ENCODE measurements at regions not wholly inside any gene's neighbourhood (a gene's known extent, or its start where the extent isn't known, plus 50 kb on each side); places are given as distances from the start of the nearest gene placed in this dataset.

DNA sequence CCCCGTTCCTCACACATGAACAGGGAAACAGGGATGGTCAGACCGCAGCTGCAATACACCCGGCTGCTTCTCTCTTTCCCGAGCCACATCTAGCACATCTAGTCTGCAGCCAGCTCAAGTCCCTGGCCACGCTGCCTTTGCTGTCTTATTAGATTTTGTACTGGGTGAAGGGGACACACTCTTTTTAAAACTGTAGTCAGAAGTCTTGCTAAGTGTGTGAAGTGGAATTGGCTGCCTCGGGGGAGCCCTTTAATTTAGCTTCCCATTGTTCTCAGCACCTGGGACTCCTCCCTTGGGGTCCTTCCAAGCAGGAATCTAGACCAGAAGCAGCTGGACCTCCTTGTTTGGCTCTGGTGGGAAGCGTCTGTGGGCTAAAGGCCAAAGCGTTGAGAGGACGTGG lies 420.0 kb downstream of the CTTN start:
- ATAC-seq, result no peak
- no peak overlapping the region for H3K4me3 Mint-ChIP-seq
- H3K27ac Mint-ChIP-seq, result no peak overlapping the region
- peaks cover 6% of the 10 kb centered on the region for H3K9me3 Mint-ChIP-seq
- H3K36me3 Mint-ChIP-seq, result no peaks in the 10 kb centered on the region
- H3K4me1 Mint-ChIP-seq, result no peaks in the 10 kb centered on the region
- H3K27me3 Mint-ChIP-seq, result peaks cover 34% of the 10 kb centered on the region

DNA sequence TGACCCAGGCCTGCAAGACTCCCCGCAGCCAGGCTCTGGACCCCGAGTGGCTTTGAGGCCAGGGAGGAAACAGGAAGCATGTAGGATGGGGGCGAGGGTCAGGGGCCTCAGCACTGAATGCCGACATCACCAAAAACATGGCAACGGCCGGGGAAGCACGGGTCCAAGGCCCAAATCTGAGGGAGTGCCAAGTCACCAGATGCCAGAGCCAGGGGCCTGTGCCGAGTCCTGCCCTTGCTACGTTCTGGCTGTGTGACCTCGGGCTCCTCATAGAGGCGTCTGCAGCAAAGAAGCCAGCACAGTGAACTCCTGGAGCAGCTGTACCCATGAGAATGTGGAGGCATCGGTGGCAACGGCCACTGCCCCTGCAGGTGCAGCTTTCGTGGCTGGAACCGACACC lies 420.7 kb downstream of the CTTN start:
- Mint-ChIP-seq H3K27me3 (peaks cover 40% of the 10 kb centered on the region), H3K4me3 (no peak overlapping the region), H3K27ac (no peak overlapping the region)

DNA sequence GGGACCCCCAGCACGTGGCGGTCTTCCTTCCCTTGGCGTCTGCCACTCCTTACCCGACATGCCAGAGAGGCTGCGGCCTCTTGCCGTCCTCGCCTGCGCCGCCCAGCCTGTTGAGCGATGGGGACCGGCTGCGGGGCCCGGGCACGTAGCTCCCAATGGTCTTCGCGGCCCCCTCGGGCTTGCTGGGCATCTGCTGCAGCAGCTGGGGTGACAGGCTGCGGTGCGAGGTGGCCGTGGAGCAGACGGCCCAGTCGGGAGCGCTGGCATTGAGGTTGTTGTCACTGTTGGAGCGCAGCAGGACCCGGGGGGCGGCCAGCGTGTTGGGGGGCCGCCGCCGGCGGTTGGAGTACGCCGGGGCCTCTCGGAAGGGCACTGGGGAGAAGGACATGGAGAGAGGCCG lies 422.0 kb downstream of the CTTN start:
- Mint-ChIP-seq H3K9me3 (peaks cover 8% of the 10 kb centered on the region), H3K4me1 (no peaks in the 10 kb centered on the region), H3K27ac (no peak overlapping the region), H3K4me3 (no peak overlapping the region), H3K36me3 (no peaks in the 10 kb centered on the region), H3K27me3 (peaks cover 53% of the 10 kb centered on the region)
- no peak for ATAC-seq

More for the DNA sequence above, 420.7 kb downstream of the CTTN start:
- no peak for ATAC-seq
- Mint-ChIP-seq H3K36me3 (no peaks in the 10 kb centered on the region), H3K4me1 (no peaks in the 10 kb centered on the region), H3K9me3 (peaks cover 8% of the 10 kb centered on the region)

DNA sequence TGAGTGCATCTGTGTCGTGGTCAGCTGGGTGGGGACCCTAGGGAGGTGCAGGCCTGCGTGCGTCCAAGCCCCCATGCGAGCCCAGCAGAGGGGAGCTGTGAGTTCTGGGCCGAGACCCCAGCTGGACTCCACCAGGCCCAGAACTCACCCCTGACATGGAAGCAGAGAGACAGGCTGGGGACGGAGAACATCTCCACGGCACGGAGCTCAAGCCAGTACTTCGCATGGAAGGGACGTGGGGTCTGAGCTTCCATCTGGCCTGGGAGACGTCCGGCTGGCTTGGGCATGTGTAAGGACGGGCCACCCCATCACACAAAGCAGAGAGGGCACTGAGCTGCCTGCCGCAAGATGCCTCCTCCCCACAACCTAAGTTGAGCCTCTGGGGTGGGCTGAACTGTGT lies 422.4 kb downstream of the CTTN start:
- Mint-ChIP-seq H3K9me3 (peaks cover 8% of the 10 kb centered on the region), H3K4me3 (no peak overlapping the region), H3K27ac (no peak overlapping the region), H3K4me1 (no peaks in the 10 kb centered on the region), H3K36me3 (no peaks in the 10 kb centered on the region), H3K27me3 (peaks cover 57% of the 10 kb centered on the region)
- ATAC-seq, result no peak

DNA sequence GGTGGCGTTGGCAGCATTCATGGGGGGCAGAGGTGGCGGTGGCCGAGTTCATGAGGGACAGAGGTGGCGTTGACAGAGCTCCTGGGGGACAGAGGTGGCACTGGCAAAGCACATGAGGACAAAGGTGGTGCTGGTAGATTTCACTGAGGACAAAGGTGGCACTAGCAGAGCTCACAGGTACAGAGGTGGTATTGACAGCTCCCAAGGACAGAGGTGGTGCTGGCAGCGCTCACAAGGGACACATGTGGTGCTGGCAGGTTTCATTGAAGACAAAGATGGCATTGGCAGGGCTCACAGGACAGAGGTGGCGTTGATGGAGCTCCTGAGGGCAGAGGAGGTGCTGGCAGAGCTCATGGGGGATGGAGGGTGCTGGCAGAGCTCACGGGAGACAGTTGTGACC lies 425.4 kb downstream of the CTTN start:
- H3K4me3 Mint-ChIP-seq, result no peak overlapping the region
- H3K27me3 Mint-ChIP-seq, result peaks cover 65% of the 10 kb centered on the region
- no peaks in the 10 kb centered on the region for H3K4me1 Mint-ChIP-seq
- H3K27ac Mint-ChIP-seq, result no peak overlapping the region
- ATAC-seq, result no peak
- peaks cover 8% of the 10 kb centered on the region for H3K9me3 Mint-ChIP-seq
- no peaks in the 10 kb centered on the region for H3K36me3 Mint-ChIP-seq

DNA sequence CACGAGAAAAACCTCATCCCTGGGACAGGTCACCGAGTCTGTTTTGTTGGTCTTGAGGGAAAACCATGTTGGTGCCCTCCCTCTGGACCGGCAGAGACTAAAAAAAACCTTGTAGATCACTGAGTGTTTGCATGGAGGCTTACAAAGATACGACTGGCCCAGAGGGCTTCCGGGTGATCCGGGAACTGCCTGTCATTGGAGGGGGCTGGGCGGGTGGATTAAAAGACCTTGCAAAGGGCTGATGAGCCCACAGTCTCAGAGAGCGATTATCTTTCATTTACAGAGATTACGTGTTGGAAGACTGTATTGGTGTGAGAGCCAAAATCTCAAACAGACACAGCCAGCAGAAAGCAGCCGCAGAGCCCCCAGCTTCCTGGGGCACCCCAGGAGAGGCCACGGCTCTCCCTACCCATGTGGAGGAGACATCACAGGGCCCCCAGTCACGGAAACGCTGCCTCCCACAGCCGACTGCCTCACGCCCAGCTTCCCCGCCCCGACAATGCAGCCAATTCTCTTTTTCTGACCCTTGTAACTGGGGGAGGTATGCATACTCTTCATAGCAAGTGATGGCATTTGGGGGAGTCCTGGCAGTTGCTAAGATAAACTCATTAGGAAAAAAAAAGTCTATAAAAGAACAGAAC lies 426.4 kb downstream of the CTTN start:
- H3K27ac Mint-ChIP-seq, result no peak overlapping the region
- H3K9me3 Mint-ChIP-seq, result peaks cover 8% of the 10 kb centered on the region
- H3K36me3 Mint-ChIP-seq, result no peaks in the 10 kb centered on the region
- ATAC-seq, result no peak
- H3K4me1 Mint-ChIP-seq, result no peaks in the 10 kb centered on the region
- H3K4me3 Mint-ChIP-seq, result no peak overlapping the region
- H3K27me3 Mint-ChIP-seq, result peaks cover 73% of the 10 kb centered on the region

DNA sequence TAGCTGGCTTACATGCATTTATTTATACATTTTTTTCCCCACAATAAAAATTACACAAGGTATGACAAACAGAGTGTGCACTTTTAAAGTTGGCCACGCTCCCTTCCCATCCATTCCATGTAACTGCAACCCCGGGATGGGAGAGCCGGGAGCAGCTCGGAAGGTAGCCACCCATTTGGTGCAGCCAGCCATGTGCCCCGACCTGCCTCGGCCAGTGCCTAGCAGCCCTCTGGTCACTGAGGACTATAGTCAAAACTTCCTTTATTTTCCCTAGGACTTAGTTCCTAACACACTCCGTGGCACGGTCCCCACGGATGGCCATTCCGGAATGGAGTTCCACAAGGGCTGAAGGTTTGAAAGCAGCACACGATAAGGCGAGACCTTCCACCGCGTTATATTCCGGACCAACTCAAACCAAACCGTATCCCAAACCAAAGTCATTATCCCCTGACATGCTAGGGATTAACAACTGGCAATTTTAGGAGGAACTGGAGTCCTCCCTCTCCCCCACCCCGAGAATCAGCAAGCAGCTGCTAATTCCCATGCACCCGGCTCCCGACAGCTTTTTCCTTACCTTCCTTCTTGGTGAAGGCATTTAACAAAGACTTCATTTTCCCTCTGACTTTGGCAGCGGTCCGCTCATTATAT lies 426.4 kb downstream of the SHANK2 start:
- Mint-ChIP-seq H3K9me3 (peaks cover 8% of the 10 kb centered on the region), H3K4me3 (no peak overlapping the region), H3K27ac (no peak overlapping the region), H3K36me3 (no peaks in the 10 kb centered on the region), H3K27me3 (peaks cover 77% of the 10 kb centered on the region), H3K4me1 (no peaks in the 10 kb centered on the region)
- ATAC-seq, result no peak

DNA sequence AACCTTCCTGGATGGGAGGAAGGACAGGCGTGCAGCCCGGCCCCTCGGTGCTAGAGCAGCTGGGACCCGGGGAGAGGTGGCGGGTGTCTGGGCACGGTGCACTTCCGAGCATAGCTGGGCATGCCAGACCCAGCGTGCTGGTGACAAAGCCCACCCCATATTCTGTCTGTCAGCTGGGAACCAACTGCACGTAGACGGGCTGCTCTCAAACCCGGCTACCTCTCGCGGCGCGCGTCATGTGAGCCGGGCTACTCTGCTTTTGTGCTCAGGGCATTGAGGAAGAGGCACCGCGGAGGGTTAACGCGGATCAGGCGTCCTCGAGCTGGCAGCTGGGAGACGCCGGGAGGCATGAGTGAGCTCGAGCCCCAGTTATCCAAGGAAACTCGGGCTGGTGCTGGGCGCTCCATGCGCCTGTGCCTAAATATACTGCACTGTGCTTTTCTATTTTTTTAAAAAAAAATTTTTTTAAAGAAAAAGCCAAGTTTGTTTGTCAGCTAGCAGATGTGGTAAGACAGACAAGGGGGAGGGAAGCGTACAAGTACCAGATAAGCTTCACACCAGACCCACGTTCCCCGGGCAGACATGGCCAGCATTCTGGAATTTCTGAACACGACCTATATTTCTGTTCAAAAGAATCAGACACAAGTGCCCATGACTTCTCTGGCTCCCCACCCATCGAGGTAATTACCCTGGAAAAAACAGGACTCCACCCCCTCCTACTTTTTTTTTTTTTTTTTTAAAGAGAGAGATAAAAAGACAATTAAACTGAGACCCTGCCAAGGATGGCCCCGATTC lies 425.6 kb downstream of the SHANK2 start:
- no peak for ATAC-seq
- Mint-ChIP-seq H3K4me3 (no peak overlapping the region), H3K36me3 (no peaks in the 10 kb centered on the region), H3K4me1 (no peaks in the 10 kb centered on the region), H3K27ac (no peak overlapping the region), H3K9me3 (peaks cover 8% of the 10 kb centered on the region), H3K27me3 (peaks cover 84% of the 10 kb centered on the region)

DNA sequence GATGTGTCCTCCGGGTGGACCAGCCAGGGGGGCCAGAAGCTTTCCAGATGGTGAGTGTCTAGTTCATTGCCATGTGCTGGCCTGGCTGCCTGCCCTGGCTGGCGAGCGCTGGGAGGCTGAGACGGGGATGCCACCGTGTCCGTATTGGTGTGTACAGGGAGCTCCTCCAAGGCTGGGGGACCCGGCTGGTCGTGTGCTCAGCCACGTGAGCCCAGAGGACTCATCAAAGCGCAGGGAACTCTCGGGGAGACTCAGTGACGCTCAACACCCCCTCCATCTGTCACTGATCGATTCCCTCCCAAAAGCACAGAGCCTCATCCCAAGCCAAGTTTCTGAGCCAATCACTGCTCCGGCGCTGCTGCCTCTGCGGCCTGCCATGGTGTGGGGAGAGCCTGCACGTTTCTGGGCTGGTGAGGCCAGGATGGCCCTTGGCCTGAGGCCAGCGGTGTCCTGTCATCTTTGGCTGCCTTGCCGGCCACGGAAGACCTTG lies 423.7 kb downstream of the SHANK2 start:
- ATAC-seq, result no peak
- Mint-ChIP-seq H3K9me3 (no peaks in the 10 kb centered on the region), H3K27me3 (peaks cover 78% of the 10 kb centered on the region), H3K27ac (no peak overlapping the region), H3K36me3 (no peaks in the 10 kb centered on the region), H3K4me1 (no peaks in the 10 kb centered on the region), H3K4me3 (no peak overlapping the region)

DNA sequence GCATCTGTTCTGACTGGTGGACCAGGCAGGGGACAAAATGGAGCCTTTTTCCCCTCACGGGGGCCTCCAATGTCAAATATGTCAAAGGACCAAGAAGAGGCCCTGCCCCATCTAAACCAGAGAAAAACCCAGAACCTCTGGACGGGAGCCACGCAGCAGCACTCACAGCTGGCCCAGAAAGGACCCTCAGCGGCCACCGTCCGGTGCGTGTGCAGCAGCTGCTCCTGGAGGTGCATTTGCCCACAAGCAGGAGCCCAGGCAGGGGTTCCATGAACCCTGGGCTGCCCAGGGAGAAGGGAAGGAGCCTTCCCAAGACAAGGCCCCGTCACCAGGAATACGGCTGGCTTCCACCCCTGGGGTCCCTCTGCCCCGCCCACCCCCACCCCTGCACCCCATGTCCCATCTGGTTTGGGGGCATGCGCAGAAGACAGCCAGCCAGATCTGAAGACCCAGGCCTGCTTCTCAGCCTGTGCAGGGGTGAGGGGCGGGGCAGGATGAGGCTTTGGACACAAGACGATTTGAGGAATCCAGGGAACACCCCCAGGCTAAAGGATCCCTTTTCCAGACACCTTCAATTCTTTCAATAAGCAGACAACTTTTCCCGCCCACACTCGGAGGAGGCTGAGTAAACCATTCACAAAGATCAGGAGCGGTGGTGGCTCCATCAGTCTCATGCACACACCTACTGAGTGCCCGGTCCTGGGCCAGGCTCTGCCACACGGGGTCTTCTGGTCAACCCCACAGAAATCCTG lies 423.1 kb downstream of the SHANK2 start:
- Mint-ChIP-seq H3K27ac (no peak overlapping the region), H3K27me3 (peaks cover 78% of the 10 kb centered on the region), H3K4me3 (no peak overlapping the region), H3K36me3 (no peaks in the 10 kb centered on the region), H3K4me1 (no peaks in the 10 kb centered on the region), H3K9me3 (no peaks in the 10 kb centered on the region)
- no peak for ATAC-seq

DNA sequence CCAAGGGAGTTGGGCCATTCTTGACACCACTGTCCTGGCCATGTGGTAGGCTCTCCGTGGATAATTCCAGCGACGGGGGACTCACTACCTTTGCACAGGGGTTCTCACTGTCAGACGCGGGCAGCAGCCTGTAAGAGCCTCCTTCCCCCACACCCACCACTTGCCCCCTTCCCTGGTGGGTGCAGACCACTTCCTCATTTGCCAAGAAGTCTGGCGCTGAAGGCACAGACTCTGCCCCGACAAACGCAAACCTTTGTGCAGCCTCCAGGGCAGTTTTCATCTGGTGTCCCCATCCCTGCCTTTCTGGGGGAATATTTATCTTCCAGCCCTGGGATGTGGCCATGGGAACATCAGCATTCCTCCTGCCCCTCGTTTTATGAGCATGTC lies 422.5 kb downstream of the SHANK2 start:
- H3K4me3 Mint-ChIP-seq, result no peak overlapping the region
- H3K4me1 Mint-ChIP-seq, result no peaks in the 10 kb centered on the region
- H3K27me3 Mint-ChIP-seq, result peaks cover 78% of the 10 kb centered on the region
- ATAC-seq, result no peak
- H3K9me3 Mint-ChIP-seq, result no peaks in the 10 kb centered on the region
- H3K27ac Mint-ChIP-seq, result no peak overlapping the region
- no peaks in the 10 kb centered on the region for H3K36me3 Mint-ChIP-seq

DNA sequence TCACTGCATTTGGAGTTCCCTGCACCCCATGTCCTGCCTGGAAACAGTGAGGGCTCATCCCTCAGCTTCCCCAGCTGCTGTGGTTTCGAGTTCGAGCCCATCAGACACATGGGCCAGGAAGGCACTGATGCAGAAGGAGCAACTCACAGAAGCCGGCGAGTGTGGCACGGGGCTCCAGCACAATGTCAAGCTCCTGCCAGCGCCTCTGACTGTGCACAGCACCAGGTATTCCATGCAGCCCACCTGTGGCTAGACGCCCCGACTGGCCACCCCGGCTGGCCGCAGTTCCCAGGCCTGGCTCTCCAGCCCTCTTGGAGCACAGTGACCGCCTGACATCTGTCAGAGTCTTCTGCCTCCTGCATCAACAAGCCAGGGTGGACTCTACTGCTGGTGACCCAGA lies 419.4 kb downstream of the SHANK2 start:
- Mint-ChIP-seq H3K4me3 (no peak overlapping the region), H3K4me1 (no peaks in the 10 kb centered on the region), H3K9me3 (peaks cover 3% of the 10 kb centered on the region), H3K27ac (no peak overlapping the region), H3K27me3 (peaks cover 65% of the 10 kb centered on the region), H3K36me3 (no peaks in the 10 kb centered on the region)
- no peak for ATAC-seq

DNA sequence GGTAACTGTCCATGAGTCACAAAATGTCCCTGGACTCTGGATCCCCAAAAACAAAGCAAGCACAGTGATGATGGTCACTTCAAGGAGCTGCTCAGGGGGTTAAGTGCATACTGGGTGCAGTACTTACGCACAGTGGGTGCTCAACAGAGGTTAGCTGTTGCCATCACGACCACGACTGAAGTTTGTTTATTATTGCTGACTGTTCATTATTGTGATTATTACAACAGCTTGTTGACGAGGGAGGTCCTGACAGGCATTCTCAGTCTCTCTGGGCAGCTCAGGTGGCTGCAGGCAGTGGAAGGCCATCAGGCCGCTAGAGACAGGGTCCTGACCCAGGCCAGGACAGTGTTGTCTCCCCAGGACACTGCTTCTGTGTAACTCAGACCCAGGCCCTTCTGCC lies 418.8 kb downstream of the SHANK2 start:
- Mint-ChIP-seq H3K4me1 (no peaks in the 10 kb centered on the region), H3K27me3 (peaks cover 59% of the 10 kb centered on the region), H3K36me3 (no peaks in the 10 kb centered on the region), H3K9me3 (peaks cover 8% of the 10 kb centered on the region), H3K27ac (no peak overlapping the region), H3K4me3 (no peak overlapping the region)
- ATAC-seq, result no peak

DNA sequence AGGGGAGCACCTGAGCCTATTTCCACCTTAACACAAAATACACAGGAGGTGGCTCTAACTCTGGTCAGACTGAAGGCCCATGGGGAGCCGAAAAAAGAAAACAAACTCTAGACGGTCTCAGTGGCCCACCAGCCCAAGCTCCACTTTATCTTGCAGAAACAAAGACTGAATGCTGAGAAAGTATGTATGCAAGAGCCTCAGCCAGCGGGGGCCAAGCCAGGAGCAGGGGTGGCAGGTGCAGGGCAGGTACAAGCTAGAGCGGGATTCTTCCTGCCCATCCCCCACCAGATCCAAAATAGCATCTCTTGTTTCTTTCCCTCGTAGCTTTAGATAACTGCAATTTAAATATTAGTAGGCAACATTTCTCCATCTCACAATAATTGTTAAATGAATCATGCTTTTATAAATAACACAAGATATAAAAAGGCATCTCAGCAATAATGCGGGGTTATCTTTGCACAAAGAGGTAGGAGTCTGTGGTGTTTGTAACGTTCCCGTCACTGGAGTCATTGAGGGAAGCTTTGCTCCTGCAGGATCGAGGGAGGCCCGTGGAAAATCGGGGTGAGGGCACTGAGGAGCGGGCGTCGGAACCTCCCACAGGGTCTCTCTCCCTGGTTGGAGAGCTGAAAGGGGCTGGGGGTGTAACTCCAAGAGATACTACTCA lies 418.0 kb downstream of the SHANK2 start:
- peaks cover 51% of the 10 kb centered on the region for H3K27me3 Mint-ChIP-seq
- no peaks in the 10 kb centered on the region for H3K36me3 Mint-ChIP-seq
- H3K27ac Mint-ChIP-seq, result no peak overlapping the region
- ATAC-seq, result no peak
- no peak overlapping the region for H3K4me3 Mint-ChIP-seq
- H3K4me1 Mint-ChIP-seq, result no peaks in the 10 kb centered on the region
- peaks cover 11% of the 10 kb centered on the region for H3K9me3 Mint-ChIP-seq

All from stimulated activated memory B cell treated with anti-CD40 and anti-IgM and Interleukin-4, amounts not matched to agents 10 μg/mL and 1 μg/mL and 100 μg/mL, for 72 hours (primary cell).